22Rv1 (cell line): ENCODE measurements at regions not wholly inside any gene's neighbourhood (a gene's known extent, or its start where the extent isn't known, plus 50 kb on each side); places are given as distances from the start of the nearest gene placed in this dataset.

Source experiments
- H3K27ac ChIP-seq: fragments of 450-650 bp; 2 replicates; pipeline ENCODE4 v1.5.1; 2017
- ZFX ChIP-seq: fragments of 450-650 bp; IDR thresholded peaks from 2 replicates; pipeline ENCODE4 v1.6.1; 2017; ENCODE audit warnings: antibody characterized with exemption, borderline replicate concordance
- TF ChIP-seq, protein P1 (sequence below): fragments of 450-650 bp; IDR thresholded peaks from 2 replicates; pipeline ENCODE4 v1.5.1; 2017; ENCODE audit warnings: mild to moderate bottlenecking

DNA sequence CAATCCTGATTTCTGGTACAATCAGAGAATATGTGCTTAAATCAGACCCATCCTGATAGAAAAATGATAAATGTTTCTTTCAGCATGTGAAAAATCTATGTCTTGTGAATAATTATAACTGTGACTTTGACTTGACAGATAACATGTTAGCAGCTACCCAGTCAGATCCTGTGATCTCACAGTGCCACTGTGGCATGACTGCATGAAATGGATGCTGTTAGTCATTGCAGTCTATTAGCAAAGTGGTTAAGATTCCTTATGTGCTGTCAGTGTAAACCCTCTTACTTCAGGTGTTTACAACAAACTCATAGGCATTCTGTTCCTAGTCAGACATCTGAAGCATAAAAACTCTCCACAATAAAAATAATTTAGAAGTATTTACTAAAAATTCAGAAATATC, 244.6 kb upstream of the RND3 start:
- TF ChIP-seq, protein P1, sequence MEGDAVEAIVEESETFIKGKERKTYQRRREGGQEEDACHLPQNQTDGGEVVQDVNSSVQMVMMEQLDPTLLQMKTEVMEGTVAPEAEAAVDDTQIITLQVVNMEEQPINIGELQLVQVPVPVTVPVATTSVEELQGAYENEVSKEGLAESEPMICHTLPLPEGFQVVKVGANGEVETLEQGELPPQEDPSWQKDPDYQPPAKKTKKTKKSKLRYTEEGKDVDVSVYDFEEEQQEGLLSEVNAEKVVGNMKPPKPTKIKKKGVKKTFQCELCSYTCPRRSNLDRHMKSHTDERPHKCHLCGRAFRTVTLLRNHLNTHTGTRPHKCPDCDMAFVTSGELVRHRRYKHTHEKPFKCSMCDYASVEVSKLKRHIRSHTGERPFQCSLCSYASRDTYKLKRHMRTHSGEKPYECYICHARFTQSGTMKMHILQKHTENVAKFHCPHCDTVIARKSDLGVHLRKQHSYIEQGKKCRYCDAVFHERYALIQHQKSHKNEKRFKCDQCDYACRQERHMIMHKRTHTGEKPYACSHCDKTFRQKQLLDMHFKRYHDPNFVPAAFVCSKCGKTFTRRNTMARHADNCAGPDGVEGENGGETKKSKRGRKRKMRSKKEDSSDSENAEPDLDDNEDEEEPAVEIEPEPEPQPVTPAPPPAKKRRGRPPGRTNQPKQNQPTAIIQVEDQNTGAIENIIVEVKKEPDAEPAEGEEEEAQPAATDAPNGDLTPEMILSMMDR, result no peak
- no peak overlapping the region for H3K27ac ChIP-seq

DNA sequence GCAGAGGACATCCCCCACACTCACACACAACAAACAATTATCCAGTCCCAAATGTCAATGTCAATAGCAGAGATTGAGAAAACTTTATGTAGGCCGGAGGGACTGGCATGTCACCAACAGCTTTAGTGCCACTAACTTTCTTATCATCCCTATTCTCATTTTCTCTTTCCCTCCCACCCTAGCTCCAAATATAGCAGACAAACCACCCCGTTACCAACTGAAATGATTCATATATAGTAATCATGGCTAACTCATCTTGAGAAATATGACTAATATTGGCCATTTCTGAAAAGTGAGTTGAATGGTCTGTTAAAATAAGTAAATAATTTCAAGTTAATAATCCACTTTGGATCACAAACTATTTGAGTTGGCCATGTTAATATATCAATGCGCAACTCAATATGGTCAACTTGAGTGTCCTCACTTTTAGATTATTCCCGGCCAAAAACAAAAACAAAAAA, 242.1 kb upstream of the RND3 start:
- H3K27ac ChIP-seq, result no peak overlapping the region
- TF ChIP-seq ZFX, result no peak
- TF ChIP-seq, protein P1, result no peak

DNA sequence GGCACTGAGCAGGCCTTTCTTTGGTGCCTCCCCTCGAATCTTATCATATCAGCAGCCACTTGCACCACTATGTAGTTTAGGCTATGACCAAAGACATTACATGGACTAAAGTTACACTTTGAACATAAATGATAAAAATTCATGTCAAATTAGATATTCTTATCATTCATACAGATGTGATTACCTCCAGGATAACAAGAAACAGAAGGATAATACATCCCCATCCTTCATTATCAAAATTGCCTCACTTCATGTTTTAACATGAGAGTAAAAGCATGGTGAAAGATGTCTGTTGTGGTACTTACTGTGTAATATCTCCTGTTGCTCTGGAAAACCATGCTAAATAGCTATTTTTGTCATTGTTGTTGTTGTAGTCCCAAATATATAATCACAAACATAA, 230.8 kb upstream of the RND3 start:
- H3K27ac ChIP-seq, result no peak overlapping the region
- TF ChIP-seq, protein P1, result no peak
- TF ChIP-seq ZFX, result no peak

DNA sequence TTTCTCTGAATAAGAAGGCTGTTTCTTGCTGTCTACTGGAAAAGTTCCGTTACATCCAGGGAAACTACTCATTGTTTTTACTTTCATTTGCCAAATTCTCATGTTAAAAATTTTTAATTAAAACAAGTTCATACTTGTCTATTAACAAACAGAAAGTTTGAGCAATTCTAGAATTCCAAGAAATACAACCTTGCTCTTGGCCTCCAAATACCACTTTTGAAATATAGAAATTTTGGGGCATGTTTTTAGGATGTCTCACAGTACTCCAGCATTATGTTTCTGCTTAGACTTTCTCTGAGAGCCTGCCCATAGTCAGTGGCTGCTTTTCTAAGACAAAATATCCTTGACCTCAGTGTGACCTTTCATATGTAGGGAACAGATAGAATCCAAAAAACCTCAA, 228.7 kb upstream of the RND3 start:
- TF ChIP-seq, protein P1, result no peak
- no peak for TF ChIP-seq ZFX
- H3K27ac ChIP-seq, result no peak overlapping the region

DNA sequence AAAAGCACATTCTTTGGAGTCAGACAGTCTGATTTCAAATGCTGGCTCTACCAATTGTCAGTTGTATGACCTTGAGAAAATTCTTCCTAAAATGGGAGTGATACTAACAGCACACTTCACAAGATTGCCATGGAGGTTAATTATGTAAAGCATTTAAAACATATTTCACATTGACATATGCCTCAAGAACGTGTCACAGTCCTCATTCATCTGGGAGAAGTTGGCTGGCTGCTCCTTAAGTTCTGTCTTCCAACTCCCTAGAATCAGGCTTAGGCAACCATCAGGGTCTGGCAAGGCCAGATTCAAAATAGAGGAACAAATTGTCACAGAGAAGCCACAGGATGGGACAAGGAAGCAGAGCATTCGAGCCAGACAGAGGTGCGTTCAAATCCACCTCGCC, 228.0 kb upstream of the RND3 start:
- TF ChIP-seq, protein P1, result no peak
- TF ChIP-seq ZFX, result no peak

DNA sequence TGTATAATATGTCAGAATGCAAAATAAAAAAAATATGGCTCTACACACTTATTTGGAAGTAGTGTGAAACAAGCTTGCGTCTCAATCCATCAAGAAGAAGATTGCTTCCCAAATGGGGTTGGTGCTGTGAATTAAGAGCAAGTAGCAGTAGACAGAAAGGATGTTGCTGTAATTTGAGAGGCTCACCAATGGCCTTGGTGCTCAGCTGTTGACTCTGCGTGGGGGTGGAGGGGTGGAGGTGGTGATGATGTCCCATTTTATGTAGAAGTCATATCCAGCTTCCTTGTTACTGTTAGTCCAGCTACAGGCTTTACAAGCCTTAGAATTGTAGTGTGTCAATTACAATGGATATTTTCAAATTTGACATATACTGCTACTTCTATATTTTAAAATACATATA, 223.4 kb upstream of the RND3 start:
- TF ChIP-seq, protein P1, result no peak
- TF ChIP-seq ZFX, result no peak
- H3K27ac ChIP-seq, result no peak overlapping the region

More for the DNA sequence above, 228.0 kb upstream of the RND3 start:
- H3K27ac ChIP-seq, result no peak overlapping the region

DNA sequence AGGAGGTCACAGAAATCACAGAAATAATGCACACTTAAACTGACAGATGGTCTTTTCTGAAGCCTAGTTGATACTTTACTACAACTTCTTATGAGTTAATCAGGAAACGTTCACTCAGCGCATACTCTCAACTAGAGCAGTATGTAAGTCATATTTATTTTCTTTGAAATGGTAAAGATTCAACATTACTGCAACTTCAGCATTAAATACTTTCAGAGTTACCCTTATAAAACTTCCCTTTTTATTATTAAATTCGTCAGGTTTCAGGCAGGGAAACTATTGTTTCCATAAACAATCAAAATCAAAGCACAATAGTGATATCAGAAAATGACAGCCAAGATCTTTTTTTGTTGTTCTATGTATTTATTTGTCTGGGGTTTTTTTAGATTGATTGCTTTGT, 222.6 kb upstream of the RND3 start:
- TF ChIP-seq, protein P1, result no peak
- TF ChIP-seq ZFX, result no peak
- no peak overlapping the region for H3K27ac ChIP-seq
